ENCODE measurements at regions not wholly inside any gene's neighbourhood (a gene's known extent, or its start where the extent isn't known, plus 50 kb on each side); places are given as distances from the start of the nearest gene placed in this dataset.

DNA sequence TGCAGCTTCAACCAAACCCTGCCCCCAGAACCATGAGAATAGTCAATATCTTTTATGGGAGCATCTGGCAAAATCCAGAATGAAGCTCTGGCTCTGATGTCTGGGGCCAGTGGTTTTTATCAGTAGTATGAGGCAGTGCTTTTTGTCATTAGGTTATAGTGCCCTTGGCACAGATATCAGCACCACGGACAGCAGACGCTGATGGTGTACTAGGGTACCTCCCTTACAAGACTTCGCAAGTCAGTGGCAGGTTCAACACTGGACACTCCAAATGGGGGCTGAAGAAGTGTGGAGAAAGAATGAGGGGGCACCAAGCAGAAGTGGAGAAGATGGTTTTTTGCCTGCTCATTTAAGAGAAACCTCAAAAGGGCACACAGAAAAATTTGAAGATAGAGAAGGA lies 68.2 kb upstream of the E2F7 start:
- TF ChIP-seq, protein P1, sequence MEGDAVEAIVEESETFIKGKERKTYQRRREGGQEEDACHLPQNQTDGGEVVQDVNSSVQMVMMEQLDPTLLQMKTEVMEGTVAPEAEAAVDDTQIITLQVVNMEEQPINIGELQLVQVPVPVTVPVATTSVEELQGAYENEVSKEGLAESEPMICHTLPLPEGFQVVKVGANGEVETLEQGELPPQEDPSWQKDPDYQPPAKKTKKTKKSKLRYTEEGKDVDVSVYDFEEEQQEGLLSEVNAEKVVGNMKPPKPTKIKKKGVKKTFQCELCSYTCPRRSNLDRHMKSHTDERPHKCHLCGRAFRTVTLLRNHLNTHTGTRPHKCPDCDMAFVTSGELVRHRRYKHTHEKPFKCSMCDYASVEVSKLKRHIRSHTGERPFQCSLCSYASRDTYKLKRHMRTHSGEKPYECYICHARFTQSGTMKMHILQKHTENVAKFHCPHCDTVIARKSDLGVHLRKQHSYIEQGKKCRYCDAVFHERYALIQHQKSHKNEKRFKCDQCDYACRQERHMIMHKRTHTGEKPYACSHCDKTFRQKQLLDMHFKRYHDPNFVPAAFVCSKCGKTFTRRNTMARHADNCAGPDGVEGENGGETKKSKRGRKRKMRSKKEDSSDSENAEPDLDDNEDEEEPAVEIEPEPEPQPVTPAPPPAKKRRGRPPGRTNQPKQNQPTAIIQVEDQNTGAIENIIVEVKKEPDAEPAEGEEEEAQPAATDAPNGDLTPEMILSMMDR (conservative IDR thresholded peaks at IDR 0.05): no peak
- no peak for TF ChIP-seq EZH2 (IDR thresholded peaks at IDR 0.05; ENCODE audit: low read depth)
